Cardiac fibroblast (primary cell): ENCODE measurements at regions not wholly inside any gene's neighbourhood (a gene's known extent, or its start where the extent isn't known, plus 50 kb on each side); places are given as distances from the start of the nearest gene placed in this dataset.
"Not testable (repeated sequence)": the region's sequence is repeated elsewhere in the genome, so short reads cannot be mapped to it uniquely, and the experiment has no call there.

Experiments used
- DNase-seq, 2 donors: peaks; one replicate each; pipeline versions ENCODE4 v3.0.0 to v3.0.0-alpha.2; 2010; ENCODE audit warnings: low read depth in 2 of 2
- H3K4me3 ChIP-seq, 2 donors: replicated peaks in 1 of 2; 1 replicate in 1 of 2; 2 replicates in 1 of 2; pipeline ENCODE4 v1.5.1; 2011; ENCODE audit warnings: low read depth in 2 of 2, low read length in 2 of 2, mild to moderate bottlenecking in 2 of 2, moderate library complexity in 1 of 2
- CTCF ChIP-seq: IDR thresholded peaks from one replicate; pipeline ENCODE4 v1.5.1; 2011; ENCODE audit warnings: low read depth, mild to moderate bottlenecking, low read length, inconsistent platforms

DNA sequence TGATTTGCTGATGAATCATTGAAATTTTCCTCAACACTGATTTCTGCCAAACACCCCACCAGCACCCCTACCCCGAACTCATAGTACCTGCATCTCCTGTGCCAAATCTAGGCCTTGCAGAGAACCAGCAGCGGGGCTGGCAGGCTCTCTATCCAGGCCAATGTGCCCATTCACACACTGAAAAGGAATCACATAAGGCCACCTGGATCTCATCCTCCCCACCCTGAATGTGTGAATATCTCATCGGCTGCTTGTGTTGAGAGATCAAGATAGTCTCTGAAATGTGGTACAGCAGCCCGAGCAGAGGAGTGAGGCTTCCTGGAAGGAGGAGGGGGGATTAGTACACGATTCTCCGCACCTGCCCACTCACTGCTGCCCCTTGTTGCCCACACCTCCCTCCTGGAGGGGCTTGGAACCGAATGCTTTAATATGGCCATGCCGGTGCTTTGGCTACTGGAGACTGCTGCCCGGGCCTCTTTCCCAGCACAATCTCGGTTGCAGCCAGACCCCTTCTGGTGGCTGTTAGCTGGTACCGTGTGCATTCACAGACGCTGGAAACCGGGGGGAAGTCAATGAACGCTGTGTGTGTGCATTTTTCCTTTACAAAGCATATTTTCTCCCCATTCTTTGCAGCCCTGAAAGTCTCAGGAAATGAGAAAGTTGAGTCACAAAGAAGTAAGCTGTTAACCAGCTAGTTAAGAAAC is 619.5 kb downstream of the MATN1 start:
- no peak for TF ChIP-seq CTCF
- H3K4me3 ChIP-seq = no peak overlapping the region
- DNase-seq = no peak

GRCh38 chr1:30102605-30103004 is 620.8 kb downstream of the MATN1 start:
- H3K4me3 ChIP-seq = no peak overlapping the region
- no peak for TF ChIP-seq CTCF
- DNase-seq = no peak

DNA sequence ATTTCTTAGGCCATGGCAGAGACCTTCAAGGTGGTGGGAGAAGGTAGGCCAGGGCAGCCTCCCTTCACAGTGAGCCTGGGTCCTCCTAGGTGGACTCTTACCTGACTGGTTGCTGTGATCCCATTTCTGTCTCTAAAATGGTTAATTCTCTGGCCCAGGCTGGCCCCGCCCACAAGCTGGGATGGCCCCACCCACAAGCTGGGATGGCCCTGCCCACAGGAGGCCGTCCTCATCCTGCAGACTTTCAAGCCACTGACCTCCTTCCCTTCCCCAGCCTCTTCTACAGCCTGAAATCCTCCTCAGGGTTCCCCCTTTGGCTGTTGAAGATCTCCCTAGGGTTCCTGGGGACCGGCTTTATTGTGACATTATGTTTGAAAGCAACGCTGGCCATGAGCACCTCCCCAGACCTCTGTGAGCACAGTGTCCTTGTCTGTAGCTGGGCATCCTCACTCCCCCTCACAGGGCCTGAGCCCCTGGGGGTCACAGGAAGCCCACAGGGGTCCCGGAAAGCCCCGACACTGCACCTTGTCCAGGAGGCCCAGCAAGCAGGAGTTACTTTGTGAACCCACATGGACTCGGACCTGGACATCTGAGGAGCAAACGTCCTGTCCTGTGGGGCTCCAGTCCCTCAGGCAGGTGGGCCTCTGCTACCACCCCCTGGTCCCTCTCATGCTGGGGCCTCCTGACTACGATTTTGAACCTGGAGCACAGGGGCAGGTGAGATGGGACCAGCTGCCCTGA is 621.7 kb downstream of the MATN1 start:
- no peak for DNase-seq
- no peak overlapping the region for H3K4me3 ChIP-seq
- no peak for TF ChIP-seq CTCF

DNA sequence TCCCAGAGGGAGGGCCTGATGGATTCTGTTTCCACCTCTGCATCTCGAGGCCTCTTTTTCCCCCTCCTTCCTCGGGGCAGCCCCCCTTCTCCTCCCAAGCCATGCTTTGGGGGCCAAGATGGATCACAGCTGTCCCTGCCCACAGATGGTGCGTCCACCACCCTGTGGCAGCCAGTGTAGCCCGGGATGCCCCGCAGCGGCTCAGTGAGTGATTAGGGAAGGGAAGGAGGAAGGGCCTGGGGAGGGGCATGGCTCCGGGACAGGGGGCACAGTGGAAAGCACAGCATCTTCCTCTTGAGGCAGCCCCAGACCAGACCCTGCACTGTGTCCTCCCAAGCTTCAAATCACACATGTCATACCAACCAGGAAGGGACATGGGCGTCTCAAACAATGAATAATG is 622.4 kb downstream of the MATN1 start:
- no peak overlapping the region for H3K4me3 ChIP-seq
- DNase-seq = no peak
- TF ChIP-seq CTCF = no peak

- no peak for TF ChIP-seq CTCF
- no peak for DNase-seq
- no peak overlapping the region for H3K4me3 ChIP-seq
Measured at GRCh38 chr1:30100524-30100862, 622.9 kb downstream of the MATN1 start.

DNA sequence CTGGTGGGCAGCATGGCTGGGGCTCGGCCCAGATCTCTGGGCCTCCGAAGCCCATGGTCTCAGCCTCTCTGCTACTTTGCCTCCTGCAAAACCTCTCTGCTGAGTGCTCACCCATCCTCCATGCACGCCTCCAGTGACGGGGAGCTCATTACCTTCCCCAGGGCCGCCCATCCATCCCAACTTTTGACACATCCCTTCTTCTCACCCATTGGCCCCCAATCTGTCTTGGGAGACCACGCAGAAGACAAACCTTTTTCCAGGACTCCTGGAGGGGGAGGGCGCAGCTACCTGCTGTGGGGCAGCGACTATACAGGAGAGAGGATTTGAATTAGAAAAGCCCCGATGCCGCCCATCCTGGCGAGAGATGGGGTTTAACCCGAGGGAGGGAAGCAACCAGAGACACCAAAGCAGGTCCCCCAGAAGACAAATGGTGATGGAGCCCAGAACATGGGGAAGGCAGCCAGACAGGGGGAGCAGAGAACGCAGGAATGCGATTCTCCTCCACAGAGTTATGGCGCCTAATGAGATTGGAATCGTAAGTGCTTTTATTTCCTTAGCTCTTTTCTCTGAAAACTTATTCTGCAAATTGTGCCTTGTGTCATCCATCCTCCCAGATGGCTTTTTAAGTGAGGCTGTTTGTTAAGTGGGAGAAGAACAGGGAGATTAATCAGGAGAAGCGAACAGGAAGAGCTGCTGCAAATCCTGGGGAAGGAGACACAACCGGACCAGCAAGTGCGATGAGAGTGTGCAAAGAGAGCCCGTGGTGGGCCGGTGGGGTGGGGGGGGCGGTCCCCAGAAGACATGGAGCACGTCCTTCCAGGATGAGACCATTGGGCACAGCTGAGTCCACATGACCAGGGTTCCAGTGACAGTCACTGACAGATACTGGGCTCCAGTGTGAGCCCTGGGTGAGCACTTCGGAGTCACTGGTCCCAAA is 623.5 kb downstream of the MATN1 start:
- H3K4me3 ChIP-seq = no peak overlapping the region
- no peak for DNase-seq
- no peak for TF ChIP-seq CTCF

DNA sequence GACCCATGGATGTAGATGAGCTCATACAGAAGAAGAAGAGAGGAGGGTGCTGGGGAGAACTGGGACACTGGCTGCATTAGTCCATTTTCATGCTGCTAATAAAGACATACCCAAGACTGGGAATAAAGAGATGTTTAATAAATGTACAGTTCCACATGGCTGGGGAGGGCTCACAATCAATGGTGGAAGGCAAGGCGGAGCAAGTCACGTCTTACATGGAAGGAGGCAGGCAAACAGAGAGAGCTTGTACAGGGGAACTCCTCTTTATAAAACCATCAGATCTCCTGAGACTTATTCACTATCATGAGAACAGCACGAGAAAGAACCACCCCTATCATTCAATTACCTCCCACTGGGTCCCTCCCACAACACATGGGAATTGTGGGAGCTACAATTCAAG is 625.5 kb downstream of the MATN1 start:
- not testable (repeated sequence) for DNase-seq, H3K4me3 ChIP-seq
